Bronchial epithelial cell (primary cell): ENCODE measurements at regions not wholly inside any gene's neighbourhood (a gene's known extent, or its start where the extent isn't known, plus 50 kb on each side); places are given as distances from the start of the nearest gene placed in this dataset.
A peak's percentile ranks its signal among the peaks of the same experiment; 100 is the strongest.
"Not testable (repeated sequence)": the region's sequence is repeated elsewhere in the genome, so short reads cannot be mapped to it uniquely, and the experiment has no call there.

Source experiments
- DNase-seq: peaks from one replicate; pipeline ENCODE4 v3.0.0-alpha.2; 2010; ENCODE audit warnings: low read depth
- FAIRE-seq: peaks from 2 replicates; lab custom pipeline; 2011; peaks lifted over from hg19 to GRCh38; lab: Jason Lieb, UNC
- H3K27me3 ChIP-seq: 2 replicates; pipeline ENCODE4 v1.5.1; 2011; ENCODE audit warnings: low read length; ENCODE audit not compliant: control insufficient read depth, insufficient read depth
- H3K36me3 ChIP-seq: 2 replicates; pipeline ENCODE4 v1.5.1; 2011; ENCODE audit warnings: low read length; ENCODE audit not compliant: control insufficient read depth, insufficient read depth
- H3K4me3 ChIP-seq: 2 replicates; pipeline ENCODE4 v1.5.1; 2011; ENCODE audit warnings: mild to moderate bottlenecking, low read depth, low read length, control low read depth
- TF ChIP-seq, protein P1 (sequence below): IDR thresholded peaks from 2 replicates; pipeline ENCODE4 v1.5.1; 2011; ENCODE audit warnings: mild to moderate bottlenecking, moderate library complexity, low read length, control low read depth, inconsistent platforms; ENCODE audit not compliant: insufficient read depth, severe bottlenecking

DNA sequence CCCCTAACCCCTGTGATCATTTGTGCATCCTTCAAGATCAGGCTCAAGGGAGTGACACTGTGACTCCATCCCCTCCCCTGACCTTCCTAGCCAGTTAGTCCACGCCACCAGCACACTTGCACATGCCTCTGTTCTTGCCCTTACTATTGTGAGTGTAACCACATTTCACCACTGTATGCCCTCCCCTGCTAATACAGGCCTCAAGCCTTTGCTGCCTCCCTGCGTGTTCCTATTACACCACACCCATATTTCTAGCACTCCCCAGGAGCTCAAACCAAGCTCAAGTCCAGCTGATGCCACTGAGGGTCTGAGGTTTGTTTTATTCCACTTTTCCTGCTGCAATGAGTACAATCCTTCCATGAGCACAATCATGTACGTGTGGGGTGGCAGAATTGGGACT is 119.3 kb upstream of the FOXN2 start:
- DNase-seq (no peak), FAIRE-seq (no peak)
- no peaks in the 10 kb centered on the region for H3K36me3 ChIP-seq
- H3K4me3 ChIP-seq, result no peak overlapping the region
- peaks cover 2% of the 10 kb centered on the region for H3K27me3 ChIP-seq
- TF ChIP-seq, protein P1, sequence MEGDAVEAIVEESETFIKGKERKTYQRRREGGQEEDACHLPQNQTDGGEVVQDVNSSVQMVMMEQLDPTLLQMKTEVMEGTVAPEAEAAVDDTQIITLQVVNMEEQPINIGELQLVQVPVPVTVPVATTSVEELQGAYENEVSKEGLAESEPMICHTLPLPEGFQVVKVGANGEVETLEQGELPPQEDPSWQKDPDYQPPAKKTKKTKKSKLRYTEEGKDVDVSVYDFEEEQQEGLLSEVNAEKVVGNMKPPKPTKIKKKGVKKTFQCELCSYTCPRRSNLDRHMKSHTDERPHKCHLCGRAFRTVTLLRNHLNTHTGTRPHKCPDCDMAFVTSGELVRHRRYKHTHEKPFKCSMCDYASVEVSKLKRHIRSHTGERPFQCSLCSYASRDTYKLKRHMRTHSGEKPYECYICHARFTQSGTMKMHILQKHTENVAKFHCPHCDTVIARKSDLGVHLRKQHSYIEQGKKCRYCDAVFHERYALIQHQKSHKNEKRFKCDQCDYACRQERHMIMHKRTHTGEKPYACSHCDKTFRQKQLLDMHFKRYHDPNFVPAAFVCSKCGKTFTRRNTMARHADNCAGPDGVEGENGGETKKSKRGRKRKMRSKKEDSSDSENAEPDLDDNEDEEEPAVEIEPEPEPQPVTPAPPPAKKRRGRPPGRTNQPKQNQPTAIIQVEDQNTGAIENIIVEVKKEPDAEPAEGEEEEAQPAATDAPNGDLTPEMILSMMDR, result no peak

DNA sequence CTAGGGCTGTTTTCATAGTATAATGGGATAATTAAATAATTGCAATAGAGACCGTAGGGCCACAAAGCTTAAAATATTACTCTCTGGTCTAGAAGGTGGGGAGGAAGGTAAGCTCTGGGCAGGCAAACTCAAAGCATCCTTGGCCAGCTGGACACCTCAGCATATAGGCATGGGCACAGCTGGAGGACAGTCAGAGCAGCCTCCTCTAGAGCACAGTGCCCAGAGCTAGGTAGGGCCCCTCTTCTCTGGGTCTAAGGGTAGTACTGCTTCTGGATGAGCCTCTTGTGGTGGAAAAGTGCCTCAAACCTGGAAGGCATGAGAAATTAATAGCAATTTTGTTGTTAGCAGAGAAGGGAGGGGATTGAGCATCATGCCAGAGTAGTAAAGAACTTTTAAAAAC is 116.9 kb upstream of the FOXN2 start:
- peaks cover 2% of the 10 kb centered on the region for H3K27me3 ChIP-seq
- H3K36me3 ChIP-seq, result no peaks in the 10 kb centered on the region
- TF ChIP-seq, protein P1, result no peak
- no peak overlapping the region for H3K4me3 ChIP-seq
- FAIRE-seq (no peak), DNase-seq (no peak)

DNA sequence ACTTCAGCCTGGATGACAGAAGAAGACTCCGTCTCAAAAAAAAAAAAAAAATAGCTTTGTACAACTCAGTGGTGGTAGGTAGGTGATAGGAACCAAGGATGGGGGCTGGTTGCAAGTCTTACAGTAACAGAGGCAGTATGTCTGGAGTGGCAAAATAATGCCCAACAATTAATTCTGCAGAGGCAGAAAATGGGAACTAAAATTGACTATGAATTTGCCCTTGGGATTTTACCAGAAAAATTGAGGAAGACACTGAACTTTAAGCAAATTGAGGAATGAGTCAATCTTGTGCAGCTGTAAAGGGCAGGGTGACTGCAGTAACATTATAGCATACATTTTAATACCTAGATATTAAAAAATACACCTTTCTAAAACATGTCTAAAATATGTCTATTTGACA is 116.1 kb upstream of the FOXN2 start:
- FAIRE-seq (no peak), DNase-seq (no peak)
- Histone ChIP-seq H3K4me3 (no peak overlapping the region), H3K27me3 (peaks cover 2% of the 10 kb centered on the region), H3K36me3 (no peaks in the 10 kb centered on the region)
- TF ChIP-seq, protein P1, result no peak

DNA sequence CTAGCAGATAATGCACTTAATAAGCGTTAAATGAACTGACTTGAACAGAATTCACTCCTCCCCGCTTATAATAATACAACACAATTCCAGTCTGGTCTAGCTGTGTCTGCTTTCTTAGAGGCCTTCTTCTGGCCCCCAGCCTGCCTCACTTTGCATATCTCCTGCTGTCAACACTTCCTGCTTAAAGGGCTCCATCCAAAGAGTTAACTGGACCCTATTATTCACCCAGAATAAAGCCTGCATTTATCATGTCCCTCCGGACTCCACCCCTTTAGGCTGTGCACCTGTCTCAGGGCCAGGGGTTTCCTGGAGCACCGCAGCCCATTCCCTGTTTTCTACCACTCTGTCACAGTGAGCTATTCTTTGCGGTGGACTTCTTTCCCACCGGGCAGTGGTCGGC is 115.4 kb upstream of the FOXN2 start:
- H3K4me3 ChIP-seq, result no peak overlapping the region
- no peaks in the 10 kb centered on the region for H3K36me3 ChIP-seq
- FAIRE-seq, result no peak
- TF ChIP-seq, protein P1, result no peak
- DNase-seq, result no peak
- H3K27me3 ChIP-seq, result peaks cover 2% of the 10 kb centered on the region

DNA sequence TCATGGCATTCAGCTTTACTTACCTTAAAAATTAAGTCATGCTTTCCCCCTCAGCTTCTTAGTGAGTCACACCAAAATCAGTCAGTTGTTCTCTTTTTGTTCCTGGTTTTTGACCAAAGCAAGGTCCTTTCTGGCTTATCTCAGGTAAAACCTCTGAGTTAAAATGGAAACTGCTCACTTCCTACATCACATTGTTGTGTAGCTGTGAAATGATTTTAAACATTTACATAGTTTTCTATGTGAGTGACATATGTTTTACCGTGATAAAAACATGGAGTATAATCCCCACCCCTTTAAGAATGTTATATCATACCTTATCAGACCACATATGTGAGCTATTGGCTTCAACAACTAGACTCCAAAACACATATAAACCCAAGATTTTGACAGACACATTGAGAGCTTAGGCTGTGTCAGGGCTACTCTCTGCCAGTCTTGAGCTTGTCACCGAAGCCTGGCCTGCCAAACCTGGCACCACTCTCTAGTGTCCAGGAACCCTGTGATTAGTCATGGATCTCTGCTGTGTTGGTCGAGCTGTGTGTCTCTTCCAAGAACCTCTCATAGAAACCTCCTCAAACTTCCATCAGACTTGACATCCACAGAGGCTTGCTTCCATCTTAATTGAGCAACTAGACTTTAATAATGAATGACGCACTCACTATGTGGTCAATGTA is 113.7 kb upstream of the FOXN2 start:
- H3K36me3 ChIP-seq, result no peaks in the 10 kb centered on the region
- peaks cover 2% of the 10 kb centered on the region for H3K27me3 ChIP-seq
- TF ChIP-seq, protein P1, result no peak
- peak; percentile 9 for DNase-seq
- no peak overlapping the region for H3K4me3 ChIP-seq
- no peak for FAIRE-seq

DNA sequence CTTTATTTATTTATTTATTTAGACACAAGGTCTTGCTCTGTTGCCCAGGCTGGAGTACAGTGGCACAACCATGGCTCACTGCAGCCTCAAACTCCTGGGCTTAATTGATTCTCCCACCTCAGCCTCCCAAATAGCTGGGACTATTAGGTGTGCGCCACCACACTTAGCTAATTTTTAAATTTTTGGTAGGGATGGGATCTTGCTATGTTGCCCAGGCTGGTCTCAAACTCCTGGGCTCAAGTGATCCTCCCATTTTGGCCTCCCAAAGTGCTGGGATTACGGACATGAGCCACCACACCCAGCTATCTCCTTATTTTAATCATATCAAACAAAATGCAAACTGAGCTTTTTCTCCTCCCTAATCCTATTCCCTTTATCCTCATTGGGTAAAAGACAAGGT is 113.0 kb upstream of the FOXN2 start:
- not testable (repeated sequence) for H3K27me3 ChIP-seq, H3K36me3 ChIP-seq, FAIRE-seq, DNase-seq, H3K4me3 ChIP-seq
